RWPE2 (cell line): ENCODE measurements at regions not wholly inside any gene's neighbourhood (a gene's known extent, or its start where the extent isn't known, plus 50 kb on each side); places are given as distances from the start of the nearest gene placed in this dataset.

Experiments
- ATAC-seq: fragments of 200-7000 bp; cut with Tn5 transposase; 3 replicates; pipeline ENCODE4 v1.9.1; 2021; ENCODE audit warnings: low read depth
- DNase-seq: peaks from one replicate; pipeline ENCODE4 v3.0.0-alpha.2; 2020; ENCODE audit warnings: low spot score
- H3K27ac ChIP-seq: fragments of 450-650 bp; 2 replicates; pipeline ENCODE4 v1.5.1; 2017; ENCODE audit warnings: mild to moderate bottlenecking; ENCODE audit not compliant: poor library complexity, severe bottlenecking
- H3K27me3 ChIP-seq: fragments of 250-450 bp; sonication (Bioruptor Pico); 2 replicates; pipeline ENCODE4 v1.5.1; 2021; ENCODE audit warnings: mild to moderate bottlenecking, moderate library complexity; ENCODE audit not compliant: insufficient read depth, poor library complexity, severe bottlenecking
- H3K36me3 ChIP-seq: fragments of 250-450 bp; sonication (Bioruptor Pico); 2 replicates; pipeline ENCODE4 v1.5.1; 2020; ENCODE audit warnings: low read depth, mild to moderate bottlenecking, moderate library complexity
- H3K4me1 ChIP-seq: fragments of 250-450 bp; sonication (Bioruptor Pico); 2 replicates; pipeline ENCODE4 v1.5.1; 2021; ENCODE audit warnings: mild to moderate bottlenecking, moderate library complexity; ENCODE audit not compliant: insufficient read depth, poor library complexity, severe bottlenecking
- H3K4me3 ChIP-seq: fragments of 250-450 bp; sonication (Bioruptor Pico); 2 replicates; pipeline ENCODE4 v1.5.1; 2021; ENCODE audit warnings: mild to moderate bottlenecking, moderate library complexity; ENCODE audit not compliant: severe bottlenecking
- H3K9me3 ChIP-seq: fragments of 250-450 bp; sonication (Bioruptor Pico); 2 replicates; pipeline ENCODE4 v1.5.1; 2021; ENCODE audit warnings: mild to moderate bottlenecking, moderate library complexity; ENCODE audit not compliant: severe bottlenecking
- CTCF ChIP-seq: fragments of 450-650 bp; IDR thresholded peaks from one replicate; pipeline ENCODE4 v1.5.1; 2017; ENCODE audit warnings: mild to moderate bottlenecking, moderate library complexity; ENCODE audit not compliant: poor library complexity, severe bottlenecking

DNA sequence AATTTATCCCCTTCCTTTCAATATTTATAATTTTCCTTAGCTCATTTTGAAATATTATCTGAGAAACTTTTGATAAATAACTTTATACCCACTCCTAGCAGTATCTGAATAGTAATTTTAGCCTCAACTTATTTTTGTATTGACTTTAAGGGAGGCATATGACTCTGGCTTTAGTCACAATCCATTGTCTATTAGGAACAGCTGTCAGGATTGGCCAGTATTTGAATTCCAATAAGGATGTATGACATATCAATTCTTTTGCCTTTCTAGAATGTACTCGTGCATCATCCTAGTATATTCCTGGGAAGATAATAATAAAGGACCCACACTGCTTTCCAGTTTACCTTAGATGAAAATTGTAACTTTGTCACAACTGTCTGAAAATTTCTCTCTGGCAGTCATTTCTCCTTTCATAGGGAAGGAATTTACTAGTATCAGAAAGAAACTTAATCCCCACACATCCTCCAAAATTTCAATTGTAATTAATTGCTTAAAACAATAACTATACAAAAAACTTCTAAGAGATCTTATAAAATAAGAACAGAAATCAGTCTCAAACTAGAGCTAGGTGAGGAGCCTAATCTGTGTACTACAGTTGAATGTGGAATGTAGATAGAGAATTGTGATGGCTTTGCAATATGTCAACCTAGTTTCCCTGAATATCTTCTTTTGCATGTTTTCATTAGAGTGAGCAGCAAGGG lies 121.0 kb upstream of the EPHA5 start:
- no peaks in the 10 kb centered on the region for H3K36me3 ChIP-seq
- no peak for DNase-seq
- no peak overlapping the region for H3K4me3 ChIP-seq
- H3K4me1 ChIP-seq = peaks cover 5% of the 10 kb centered on the region
- H3K27ac ChIP-seq = no peak overlapping the region
- no peak for TF ChIP-seq CTCF
- no peaks in the 10 kb centered on the region for H3K27me3 ChIP-seq
- no peaks in the 10 kb centered on the region for H3K9me3 ChIP-seq
- ATAC-seq = no peak

GRCh38 chr4:65789805-65790204 lies 119.5 kb upstream of the EPHA5 start:
- no peak for ATAC-seq
- H3K4me3 ChIP-seq = no peak overlapping the region
- H3K4me1 ChIP-seq = peaks cover 5% of the 10 kb centered on the region
- no peaks in the 10 kb centered on the region for H3K9me3 ChIP-seq
- TF ChIP-seq CTCF = no peak
- DNase-seq = no peak
- no peak overlapping the region for H3K27ac ChIP-seq
- H3K36me3 ChIP-seq = no peaks in the 10 kb centered on the region
- H3K27me3 ChIP-seq = no peaks in the 10 kb centered on the region

DNA sequence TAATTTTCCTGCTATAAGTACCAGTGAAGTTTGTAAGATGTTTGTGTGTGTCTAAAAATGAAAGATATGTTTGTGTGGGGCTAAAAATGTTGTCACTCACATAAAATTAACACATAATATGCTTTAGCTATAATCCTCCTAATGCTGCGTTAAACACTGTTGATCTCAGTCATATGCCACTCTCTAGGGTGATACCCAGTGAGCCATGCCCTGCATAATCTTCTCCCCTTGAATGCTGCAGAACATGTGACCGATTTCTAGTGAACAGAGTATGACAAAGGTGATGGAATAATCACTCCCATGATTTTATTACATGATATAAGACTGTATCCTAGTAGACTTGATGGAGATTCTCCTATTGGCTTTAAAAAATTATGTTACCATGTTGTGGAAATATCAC lies 119.1 kb upstream of the EPHA5 start:
- H3K27ac ChIP-seq = no peak overlapping the region
- no peak for DNase-seq
- no peak overlapping the region for H3K4me3 ChIP-seq
- peaks cover 5% of the 10 kb centered on the region for H3K4me1 ChIP-seq
- H3K36me3 ChIP-seq = no peaks in the 10 kb centered on the region
- H3K9me3 ChIP-seq = no peaks in the 10 kb centered on the region
- no peaks in the 10 kb centered on the region for H3K27me3 ChIP-seq
- ATAC-seq = no peak
- TF ChIP-seq CTCF = no peak

- Histone ChIP-seq H3K4me1 (no peaks in the 10 kb centered on the region), H3K9me3 (no peaks in the 10 kb centered on the region), H3K4me3 (no peak overlapping the region), H3K27ac (no peak overlapping the region), H3K36me3 (no peaks in the 10 kb centered on the region), H3K27me3 (no peaks in the 10 kb centered on the region)
- DNase-seq = no peak
- no peak for TF ChIP-seq CTCF
- ATAC-seq = no peak
These were observed 107.0 kb upstream of the EPHA5 start for GRCh38 chr4:65777270-65777669.

GRCh38 chr4:65773636-65774035 lies 103.3 kb upstream of the EPHA5 start:
- no peak for ATAC-seq

More at GRCh38 chr4:65773636-65774035, 103.3 kb upstream of the EPHA5 start:
- DNase-seq = no peak
- Histone ChIP-seq H3K4me1 (no peaks in the 10 kb centered on the region), H3K27me3 (no peaks in the 10 kb centered on the region), H3K36me3 (no peaks in the 10 kb centered on the region), H3K9me3 (no peaks in the 10 kb centered on the region), H3K4me3 (no peak overlapping the region), H3K27ac (no peak overlapping the region)
- no peak for TF ChIP-seq CTCF
